ENCODE measurements at regions not wholly inside any gene's neighbourhood (a gene's known extent, or its start where the extent isn't known, plus 50 kb on each side); places are given as distances from the start of the nearest gene placed in this dataset.
"Not testable (repeated sequence)": the region's sequence is repeated elsewhere in the genome, so short reads cannot be mapped to it uniquely, and the experiment has no call there.

GRCh38 chr13:87538366-87539052, 132.7 kb upstream of the SLITRK5 start:
- DNase-seq (ENCODE audit: low spot score), result no peak

GRCh38 chr13:87553142-87553541, 118.0 kb upstream of the SLITRK5 start:
- no peak for DNase-seq (ENCODE audit: low spot score)

GRCh38 chr13:87554045-87554444, 117.1 kb upstream of the SLITRK5 start:
- DNase-seq (ENCODE audit: low spot score), result no peak

GRCh38 chr13:87557788-87558187, 113.4 kb upstream of the SLITRK5 start:
- DNase-seq (ENCODE audit: low spot score), result no peak

GRCh38 chr13:87561580-87561979, 109.6 kb upstream of the SLITRK5 start:
- not testable (repeated sequence) for DNase-seq (ENCODE audit: low spot score)

GRCh38 chr13:87570669-87571068, 100.5 kb upstream of the SLITRK5 start:
- no peak for DNase-seq (ENCODE audit: low spot score)

GRCh38 chr13:87582399-87582798, 88.8 kb upstream of the SLITRK5 start:
- DNase-seq (ENCODE audit: low spot score), result no peak

- DNase-seq (ENCODE audit: low spot score), result no peak
Observed at GRCh38 chr13:87590518-87590917, 80.7 kb upstream of the SLITRK5 start.

GRCh38 chr13:87604437-87604836, 66.7 kb upstream of the SLITRK5 start:
- DNase-seq (ENCODE audit: low spot score), result not testable (repeated sequence)

- no peak for DNase-seq (ENCODE audit: low spot score)
Observed at GRCh38 chr13:87607266-87607665, 63.9 kb upstream of the SLITRK5 start.

- DNase-seq (ENCODE audit: low spot score), result no peak
Observed at GRCh38 chr13:87614276-87614675, 56.9 kb upstream of the SLITRK5 start.

Measured in hematopoietic multipotent progenitor cell treated with erythropoietin and hydrocortisone succinate and interleukin-3 and kit ligand, for 15 days (in vitro differentiated cells).